ENCODE measurements at regions not wholly inside any gene's neighbourhood (a gene's known extent, or its start where the extent isn't known, plus 50 kb on each side); places are given as distances from the start of the nearest gene placed in this dataset.
"Not testable (repeated sequence)": the region's sequence is repeated elsewhere in the genome, so short reads cannot be mapped to it uniquely, and the experiment has no call there.

- no peak overlapping the region for H3K27ac ChIP-seq (ENCODE audit: low read depth, low read length)
- 83 to 89% (median 84%) methylated on average over 1 of the region's 1 CpG for WGBS, 3 donors
Observed at GRCh38 chr7:19972876-19973275, 199.5 kb upstream of the TMEM196 start.

- WGBS, 3 donors = 45 to 61% (median 52%) methylated on average over 2 of the region's 2 CpGs
Observed at GRCh38 chr7:19971956-19972355, 198.5 kb upstream of the TMEM196 start.

GRCh38 chr7:19970514-19970913 is 197.1 kb upstream of the TMEM196 start:
- H3K27ac ChIP-seq (ENCODE audit: low read depth, low read length) = no peak overlapping the region

More at GRCh38 chr7:19971956-19972355, 198.5 kb upstream of the TMEM196 start:
- H3K27ac ChIP-seq (ENCODE audit: low read depth, low read length) = no peak overlapping the region

GRCh38 chr7:19969859-19970493 is 196.6 kb upstream of the TMEM196 start:
- 17 to 36% (median 30%) methylated on average over 4 of the region's 4 CpGs for WGBS, 3 donors
- no peak overlapping the region for H3K27ac ChIP-seq (ENCODE audit: low read depth, low read length)

GRCh38 chr7:19964246-19964645 is 190.8 kb upstream of the TMEM196 start:
- no peak overlapping the region for H3K27ac ChIP-seq (ENCODE audit: low read depth, low read length)
- WGBS, 3 donors = 46 to 71% (median 48%) methylated on average over 2 of the region's 2 CpGs

- WGBS, 3 donors = 59 to 91% (median 76%) methylated on average over 1 of the region's 1 CpG
- no peak overlapping the region for H3K27ac ChIP-seq (ENCODE audit: low read depth, low read length)
Observed at GRCh38 chr7:19963695-19964094, 190.3 kb upstream of the TMEM196 start.

- H3K27ac ChIP-seq (ENCODE audit: low read depth, low read length) = no peak overlapping the region
- WGBS, 3 donors = 60 to 90% (median 62%) methylated on average over 3 of the region's 3 CpGs
Observed at GRCh38 chr7:19958309-19958896, 185.0 kb upstream of the TMEM196 start.

- WGBS, 3 donors = 85 to 100% (median 94%) methylated on average over 1 of the region's 1 CpG
- H3K27ac ChIP-seq (ENCODE audit: low read depth, low read length) = no peak overlapping the region
Observed at GRCh38 chr7:19957664-19958063, 184.2 kb upstream of the TMEM196 start.

GRCh38 chr7:19954166-19954565 is 180.7 kb upstream of the TMEM196 start:
- H3K27ac ChIP-seq (ENCODE audit: low read depth, low read length) = not testable (repeated sequence)
- WGBS, 3 donors = 79 to 85% (median 80%) methylated on average over 7 of the region's 7 CpGs

- WGBS, 3 donors = 94 to 95% (median 94%) methylated on average over 5 of the region's 5 CpGs
- H3K27ac ChIP-seq (ENCODE audit: low read depth, low read length) = not testable (repeated sequence)
Observed at GRCh38 chr7:19953411-19953810, 180.0 kb upstream of the TMEM196 start.

- WGBS, 3 donors = 81 to 85% (median 81%) methylated on average over 3 of the region's 3 CpGs
- H3K27ac ChIP-seq (ENCODE audit: low read depth, low read length) = no peak overlapping the region
Observed at GRCh38 chr7:19948160-19948559, 174.7 kb upstream of the TMEM196 start.

GRCh38 chr7:19944363-19945120 is 171.1 kb upstream of the TMEM196 start:
- WGBS, 3 donors = 71 to 84% (median 75%) methylated on average over 5 of the region's 5 CpGs
- no peak overlapping the region for H3K27ac ChIP-seq (ENCODE audit: low read depth, low read length)

- no peak overlapping the region for H3K27ac ChIP-seq (ENCODE audit: low read depth, low read length)
Observed at GRCh38 chr7:19939746-19940145, 166.3 kb upstream of the TMEM196 start.

GRCh38 chr7:19932549-19933249 is 159.3 kb upstream of the TMEM196 start:
- no peak overlapping the region for H3K27ac ChIP-seq (ENCODE audit: low read depth, low read length)
- WGBS, 3 donors = 33 to 80% (median 72%) methylated on average over 4 of the region's 4 CpGs

GRCh38 chr7:19930851-19931250 is 157.4 kb upstream of the TMEM196 start:
- WGBS, 3 donors = 56 to 77% (median 64%) methylated on average over 2 of the region's 2 CpGs
- no peak overlapping the region for H3K27ac ChIP-seq (ENCODE audit: low read depth, low read length)

GRCh38 chr7:19930051-19930450 is 156.6 kb upstream of the TMEM196 start:
- 59 to 72% (median 66%) methylated on average over 1 of the region's 1 CpG for whole genome bisulfite sequencing, 3 donors
- H3K27ac ChIP-seq (ENCODE audit: low read depth, low read length) = no peak overlapping the region

- H3K27ac ChIP-seq (ENCODE audit: low read depth, low read length) = no peak overlapping the region
Observed at GRCh38 chr7:19928247-19928646, 154.8 kb upstream of the TMEM196 start.

- H3K27ac ChIP-seq (ENCODE audit: low read depth, low read length) = no peak overlapping the region
- WGBS, 3 donors = 88 to 93% (median 90%) methylated on average over 7 of the region's 7 CpGs
Observed at GRCh38 chr7:19920705-19921104, 147.3 kb upstream of the TMEM196 start.

GRCh38 chr7:19920166-19920565 is 146.7 kb upstream of the TMEM196 start:
- WGBS, 3 donors = 45 to 72% (median 46%) methylated on average over 6 of the region's 6 CpGs
- H3K27ac ChIP-seq (ENCODE audit: low read depth, low read length) = no peak overlapping the region

Measured in adipose tissue (tissue), 3 donors.